KOPT-K1 (cell line): ENCODE measurements at regions not wholly inside any gene's neighbourhood (a gene's known extent, or its start where the extent isn't known, plus 50 kb on each side); places are given as distances from the start of the nearest gene placed in this dataset.
"Not testable (repeated sequence)": the region's sequence is repeated elsewhere in the genome, so short reads cannot be mapped to it uniquely, and the experiment has no call there.

Source experiments
- H3K27ac ChIP-seq: fragments of 200-600 bp; sonication (generic); 2 replicates; pipeline ENCODE4 v1.5.1; 2016; ENCODE audit warnings: antibody characterized with exemption, mild to moderate bottlenecking, low read depth, low read length; ENCODE audit not compliant: poor library complexity, severe bottlenecking
- H3K36me3 ChIP-seq: fragments of 200-600 bp; sonication (generic); 2 replicates; pipeline ENCODE4 v1.5.1; 2017; ENCODE audit warnings: antibody characterized with exemption, mild to moderate bottlenecking, low read length, moderate library complexity; ENCODE audit not compliant: insufficient read depth
- H3K9me3 ChIP-seq: fragments of 200-600 bp; sonication (generic); 2 replicates; pipeline ENCODE4 v1.5.1; 2017; ENCODE audit warnings: antibody characterized with exemption, low read length, mild to moderate bottlenecking; ENCODE audit not compliant: insufficient read depth, poor library complexity, severe bottlenecking

- Histone ChIP-seq H3K27ac (no peak overlapping the region), H3K9me3 (no peaks in the 10 kb centered on the region), H3K36me3 (no peaks in the 10 kb centered on the region)
Measured at GRCh38 chr2:147173798-147174197, 671.0 kb upstream of the ACVR2A start.

DNA sequence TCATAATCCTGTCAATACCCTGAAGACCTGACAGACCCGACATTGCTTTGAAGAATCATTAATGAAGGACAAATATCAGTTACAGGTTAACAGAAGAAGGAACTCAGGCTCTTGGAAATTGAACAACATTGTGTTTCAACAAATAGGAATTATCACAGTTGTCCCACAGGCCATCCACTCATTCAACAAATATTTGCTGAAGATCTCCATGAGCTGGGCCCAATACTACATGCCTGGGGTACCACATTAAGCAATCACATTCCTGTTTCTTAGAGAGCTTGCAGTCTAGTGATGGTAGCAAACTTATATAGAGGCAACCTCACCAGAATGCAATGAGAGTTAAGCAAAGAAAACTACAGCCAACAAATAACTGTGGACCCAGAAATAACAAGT lies 671.6 kb upstream of the ACVR2A start:
- no peaks in the 10 kb centered on the region for H3K36me3 ChIP-seq
- no peak overlapping the region for H3K27ac ChIP-seq
- no peaks in the 10 kb centered on the region for H3K9me3 ChIP-seq

- H3K36me3 ChIP-seq: no peaks in the 10 kb centered on the region
- H3K9me3 ChIP-seq: no peaks in the 10 kb centered on the region
- H3K27ac ChIP-seq: no peak overlapping the region
Measured at GRCh38 chr2:147172493-147173188, 672.2 kb upstream of the ACVR2A start.

GRCh38 chr2:147171941-147172340 lies 672.9 kb upstream of the ACVR2A start:
- H3K27ac ChIP-seq: no peak overlapping the region
- no peaks in the 10 kb centered on the region for H3K9me3 ChIP-seq
- H3K36me3 ChIP-seq: no peaks in the 10 kb centered on the region

DNA sequence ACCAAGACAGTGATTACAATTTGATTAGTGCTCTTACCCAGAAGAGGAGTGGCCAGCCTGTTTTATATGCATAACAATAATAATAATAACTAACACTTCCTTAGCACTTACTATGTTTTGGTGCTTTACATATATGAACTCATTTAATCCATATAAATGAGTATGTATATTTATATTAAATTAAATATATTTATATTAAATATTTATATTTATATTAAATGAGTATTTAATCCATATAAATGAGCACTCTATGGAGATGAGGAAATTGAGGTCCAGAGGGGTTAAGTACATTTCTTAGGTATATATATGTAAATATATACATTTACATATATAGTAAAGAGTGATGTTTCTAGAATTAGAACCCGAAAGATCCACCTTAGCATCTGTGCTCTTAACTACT lies 673.9 kb upstream of the ACVR2A start:
- Histone ChIP-seq H3K36me3 (no peaks in the 10 kb centered on the region), H3K27ac (no peak overlapping the region), H3K9me3 (no peaks in the 10 kb centered on the region)

DNA sequence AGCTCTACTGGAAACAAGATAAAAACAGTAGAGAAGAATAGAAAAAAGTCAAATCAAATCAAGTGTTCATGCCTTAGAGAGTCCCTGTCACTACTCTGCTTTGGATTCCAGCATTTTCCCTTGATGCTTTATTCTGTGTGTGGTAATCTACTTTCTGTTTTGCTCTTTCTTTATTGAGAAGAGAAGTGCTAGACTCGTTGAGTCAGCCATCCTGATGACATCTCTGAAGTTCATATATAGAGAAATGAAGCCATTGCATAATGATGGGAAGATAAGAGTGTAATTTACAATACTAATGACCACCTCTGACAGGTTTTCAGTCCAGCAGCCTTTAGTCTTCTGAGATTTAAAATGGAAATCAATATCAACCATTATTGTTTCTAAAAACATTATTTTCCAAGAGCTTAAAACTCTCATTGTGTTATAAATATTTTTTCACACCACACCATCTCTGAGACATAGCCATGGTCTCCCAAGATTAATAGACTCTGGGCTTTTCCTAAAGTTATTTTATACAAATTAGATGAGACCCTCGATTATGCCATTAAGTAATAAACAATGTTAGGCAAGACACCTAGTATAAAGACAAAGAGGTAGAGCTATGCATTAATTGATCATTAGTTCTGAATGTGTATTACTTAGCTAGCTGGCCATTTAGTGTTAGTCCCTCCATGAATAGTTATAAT lies 679.0 kb upstream of the ACVR2A start:
- Histone ChIP-seq H3K9me3 (no peaks in the 10 kb centered on the region), H3K36me3 (no peaks in the 10 kb centered on the region), H3K27ac (no peak overlapping the region)

DNA sequence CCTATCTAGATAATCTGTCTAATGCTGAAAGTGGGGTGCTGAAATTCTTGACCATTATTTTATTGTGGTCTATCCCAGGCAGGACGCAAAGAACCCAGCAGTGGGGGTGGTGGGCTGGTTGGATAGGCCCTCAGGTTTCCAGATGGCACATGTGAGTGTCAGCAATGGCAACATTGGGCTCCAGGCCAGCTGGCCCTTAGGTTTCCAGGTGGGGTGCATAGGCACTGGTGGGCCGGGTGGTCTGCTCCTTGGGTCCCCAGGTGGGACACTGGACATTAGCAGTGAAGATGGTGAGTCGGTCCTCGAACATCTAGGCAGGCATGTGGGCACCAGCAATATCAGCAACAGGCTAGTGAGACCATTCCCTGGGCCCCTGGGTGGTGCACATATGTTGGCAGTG lies 680.3 kb upstream of the ACVR2A start:
- no peak overlapping the region for H3K27ac ChIP-seq
- H3K36me3 ChIP-seq: no peaks in the 10 kb centered on the region
- no peaks in the 10 kb centered on the region for H3K9me3 ChIP-seq

- Histone ChIP-seq H3K36me3 (no peaks in the 10 kb centered on the region), H3K9me3 (no peaks in the 10 kb centered on the region), H3K27ac (no peak overlapping the region)
Measured at GRCh38 chr2:147161746-147162145, 683.1 kb upstream of the ACVR2A start.

GRCh38 chr2:147156970-147157369 lies 687.9 kb upstream of the ACVR2A start:
- no peak overlapping the region for H3K27ac ChIP-seq
- no peaks in the 10 kb centered on the region for H3K36me3 ChIP-seq
- H3K9me3 ChIP-seq: no peaks in the 10 kb centered on the region

- Histone ChIP-seq H3K36me3 (no peaks in the 10 kb centered on the region), H3K27ac (no peak overlapping the region), H3K9me3 (no peaks in the 10 kb centered on the region)
Measured at GRCh38 chr2:147150241-147150635, 694.6 kb upstream of the ACVR2A start.

DNA sequence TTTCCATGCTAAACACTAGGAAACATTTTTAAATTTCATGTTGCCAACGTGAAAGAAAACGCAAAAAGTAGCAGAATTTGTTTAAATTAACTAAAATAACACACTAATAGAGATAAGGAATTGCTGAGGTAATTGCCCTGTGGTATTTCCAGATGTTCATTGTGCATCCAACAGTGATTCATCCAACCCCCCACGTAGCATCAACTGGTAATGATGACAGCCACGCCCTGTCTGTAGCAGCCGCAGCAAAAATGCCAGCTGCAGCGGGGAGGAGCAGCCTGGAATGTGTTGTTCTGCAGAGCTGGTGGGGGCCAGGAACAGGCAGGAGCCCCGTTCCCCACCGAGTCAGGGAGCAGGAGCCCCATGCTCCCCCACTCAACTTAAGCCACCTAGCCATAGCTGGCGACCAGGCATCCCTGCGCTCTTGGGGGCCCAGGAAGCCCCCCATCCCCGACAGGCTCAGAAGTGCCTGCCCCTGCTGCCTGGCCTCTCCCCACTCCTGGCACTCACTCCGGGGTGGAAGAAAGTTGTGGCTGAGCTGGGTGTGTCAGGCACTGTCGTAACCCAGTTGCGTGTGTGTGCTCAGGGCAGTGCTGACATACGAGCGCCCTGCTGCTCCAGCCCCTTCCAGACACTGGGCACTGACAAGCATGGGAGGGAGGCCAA lies 695.1 kb upstream of the ACVR2A start:
- H3K9me3 ChIP-seq: no peaks in the 10 kb centered on the region
- no peak overlapping the region for H3K27ac ChIP-seq

DNA sequence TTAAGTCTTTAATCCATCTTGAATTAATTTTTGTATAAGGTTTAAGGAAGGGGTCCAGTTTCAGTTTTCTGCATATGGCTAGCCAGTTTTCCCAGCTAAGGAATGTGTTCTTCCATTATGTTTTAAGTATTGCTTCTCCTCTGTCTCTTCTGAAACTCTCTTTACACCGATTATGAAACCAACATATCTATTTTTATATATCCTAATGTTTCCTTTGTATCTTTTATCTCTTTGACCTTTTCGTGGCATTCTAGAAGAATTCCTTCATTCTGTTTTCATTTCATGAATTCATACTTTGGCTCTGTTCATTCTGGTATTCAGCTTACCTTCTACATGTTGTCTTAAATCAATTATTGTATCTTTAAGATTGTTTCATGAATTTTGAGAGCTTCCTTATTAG lies 697.0 kb upstream of the ACVR2A start:
- no peaks in the 10 kb centered on the region for H3K9me3 ChIP-seq
- H3K36me3 ChIP-seq: no peaks in the 10 kb centered on the region
- H3K27ac ChIP-seq: no peak overlapping the region

More for the DNA sequence above, 695.1 kb upstream of the ACVR2A start:
- H3K36me3 ChIP-seq: no peaks in the 10 kb centered on the region

GRCh38 chr2:147141930-147142329 lies 702.9 kb upstream of the ACVR2A start:
- H3K9me3 ChIP-seq: no peaks in the 10 kb centered on the region
- H3K36me3 ChIP-seq: no peaks in the 10 kb centered on the region
- no peak overlapping the region for H3K27ac ChIP-seq

DNA sequence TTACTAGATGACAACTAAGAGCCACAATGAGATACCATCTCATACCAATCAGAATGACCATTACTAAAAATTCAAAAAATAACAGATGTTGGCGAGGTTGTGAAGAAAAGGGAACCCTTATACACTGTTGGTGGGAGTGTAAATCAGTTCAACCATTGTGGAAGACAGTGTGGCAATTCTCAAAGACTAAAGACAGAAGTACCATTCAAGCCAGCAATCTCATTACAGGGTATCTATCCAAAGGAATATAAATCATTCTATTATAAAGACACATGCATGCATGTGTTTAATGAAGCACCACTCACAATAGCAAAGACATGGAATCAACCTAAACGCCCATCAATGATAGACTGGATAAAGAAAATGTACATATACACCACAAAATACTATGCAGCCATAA lies 705.1 kb upstream of the ACVR2A start:
- not testable (repeated sequence) for H3K9me3 ChIP-seq, H3K27ac ChIP-seq, H3K36me3 ChIP-seq

DNA sequence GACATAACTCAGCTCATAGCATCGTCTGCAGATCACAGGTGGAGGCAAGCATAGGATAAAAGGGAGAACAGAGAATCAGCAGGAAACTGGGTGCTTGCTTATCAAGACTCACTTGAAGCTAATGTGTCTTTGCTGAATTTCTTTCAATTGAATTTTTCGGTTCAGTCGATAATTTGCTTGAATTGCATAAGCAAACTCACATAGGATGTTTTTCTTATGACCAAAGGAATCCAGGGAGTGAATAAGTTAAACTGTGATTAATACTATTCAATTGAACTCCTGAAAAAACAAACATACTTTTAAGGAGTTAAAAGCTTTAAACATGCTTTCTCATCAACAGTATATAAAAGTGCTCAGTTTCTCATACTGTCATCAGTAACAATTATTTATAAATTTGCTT lies 707.1 kb upstream of the ACVR2A start:
- H3K27ac ChIP-seq: no peak overlapping the region
- H3K9me3 ChIP-seq: no peaks in the 10 kb centered on the region
- H3K36me3 ChIP-seq: no peaks in the 10 kb centered on the region

GRCh38 chr2:147135376-147135775 lies 709.5 kb upstream of the ACVR2A start:
- no peak overlapping the region for H3K27ac ChIP-seq
- no peaks in the 10 kb centered on the region for H3K9me3 ChIP-seq

More at GRCh38 chr2:147135376-147135775, 709.5 kb upstream of the ACVR2A start:
- H3K36me3 ChIP-seq: no peaks in the 10 kb centered on the region
